Cardiac fibroblast (primary cell): ENCODE measurements at regions not wholly inside any gene's neighbourhood (a gene's known extent, or its start where the extent isn't known, plus 50 kb on each side); places are given as distances from the start of the nearest gene placed in this dataset.

Source experiments
- DNase-seq, 2 donors: peaks; one replicate each; pipeline versions ENCODE4 v3.0.0 to v3.0.0-alpha.2; 2010; ENCODE audit warnings: low read depth in 2 of 2
- H3K4me3 ChIP-seq, 2 donors: replicated peaks in 1 of 2; 1 replicate in 1 of 2; 2 replicates in 1 of 2; pipeline ENCODE4 v1.5.1; 2011; ENCODE audit warnings: low read depth in 2 of 2, low read length in 2 of 2, mild to moderate bottlenecking in 2 of 2, moderate library complexity in 1 of 2
- CTCF ChIP-seq: IDR thresholded peaks from one replicate; pipeline ENCODE4 v1.5.1; 2011; ENCODE audit warnings: low read depth, mild to moderate bottlenecking, low read length, inconsistent platforms

GRCh38 chr13:78087966-78088678 lies 169.5 kb upstream of the EDNRB start:
- H3K4me3 ChIP-seq: no peak overlapping the region
- TF ChIP-seq CTCF: no peak
- DNase-seq: no peak

GRCh38 chr13:78085434-78086225 lies 167.0 kb upstream of the EDNRB start:
- peak in 1 of 2 donors; percentile 8 for DNase-seq
- no peak for TF ChIP-seq CTCF
- H3K4me3 ChIP-seq: no peak overlapping the region

- H3K4me3 ChIP-seq: no peak overlapping the region
Measured at GRCh38 chr13:78084401-78084800, 165.8 kb upstream of the EDNRB start.

GRCh38 chr13:78078168-78078567 lies 159.5 kb upstream of the EDNRB start:
- no peak for TF ChIP-seq CTCF
- no peak overlapping the region for H3K4me3 ChIP-seq
- DNase-seq: peak in 1 of 2 donors; percentile 9

More at GRCh38 chr13:78084401-78084800, 165.8 kb upstream of the EDNRB start:
- TF ChIP-seq CTCF: no peak
- DNase-seq: no peak

- DNase-seq: no peak
- no peak for TF ChIP-seq CTCF
- no peak overlapping the region for H3K4me3 ChIP-seq
Measured at GRCh38 chr13:78067290-78067689, 148.7 kb upstream of the EDNRB start.

GRCh38 chr13:78065141-78065540 lies 146.5 kb upstream of the EDNRB start:
- no peak overlapping the region for H3K4me3 ChIP-seq
- DNase-seq: no peak
- no peak for TF ChIP-seq CTCF
